K562 (cell line): ENCODE measurements at regions not wholly inside any gene's neighbourhood (a gene's known extent, or its start where the extent isn't known, plus 50 kb on each side); places are given as distances from the start of the nearest gene placed in this dataset.
"Not testable (repeated sequence)": the region's sequence is repeated elsewhere in the genome, so short reads cannot be mapped to it uniquely, and the experiment has no call there.

Source experiments
- ATAC-seq: fragments of 200-7000 bp; cut with Tn5 transposase; 3 replicates; pipeline ENCODE4 v1.9.1; 2020; ENCODE audit warnings: moderate library complexity
- BruUV-seq: library from RNA; stranded (reverse); fragments of 400-500 nt; replicated peaks from 2 replicates; lab custom pipeline; 2021; lab: Mats Ljungman, UMichigan
- CTCF ChIA-PET: fragments of 300-600 bp; formaldehyde crosslinking; extraction: SDS; loops from one replicate; lab custom pipeline; 2021; ENCODE audit warnings: low intra/inter-chr PET ratio; lab: Yijun Ruan, JAX
- POLR2A ChIA-PET: fragments of 300-600, 350-650 bp; sonication (Branson Sonifier 250); formaldehyde crosslinking; extraction: SDS; loops from one replicate; lab custom pipeline; 2021; ENCODE audit warnings: antibody characterized with exemption, inconsistent platforms; lab: Yijun Ruan, JAX
- DNase-seq, 4 experiments: peaks; one replicate each; pipeline versions ENCODE4 v3.0.0 to v3.0.0-alpha.2; 2011 to 2018; ENCODE audit warnings: low spot score in 3 of 4, mixed read lengths in 3 of 4; ENCODE audit errors: extremely low read depth in 1 of 4
- FAIRE-seq: peaks from 2 replicates; lab custom pipeline; 2011; peaks lifted over from hg19 to GRCh38; lab: Jason Lieb, UNC
- H2AFZ ChIP-seq: 2 replicates; pipeline ENCODE4 v1.6.0; 2011; ENCODE audit warnings: low read depth, low read length, control low read depth, inconsistent platforms
- H3K27ac ChIP-seq: fragments of 200-600 bp; 3 replicates; pipeline ENCODE4 v1.8.0; 2011; ENCODE audit warnings: low read depth, mild to moderate bottlenecking, control low read depth, inconsistent platforms, low read length, moderate library complexity, mixed read lengths; ENCODE audit errors: extremely low read depth
- H3K27me3 ChIP-seq, 2 experiments: fragments of 300-600 bp in 1 of 2; 2 replicates in 1 of 2; 3 replicates in 1 of 2; pipeline versions ENCODE4 v1.6.0 to v1.8.0; 2011; ENCODE audit warnings: inconsistent platforms in 2 of 2, low read length in 2 of 2, mild to moderate bottlenecking in 1 of 2, mixed read lengths in 1 of 2, moderate library complexity in 1 of 2; ENCODE audit not compliant: control insufficient read depth in 2 of 2, insufficient read depth in 2 of 2
- H3K36me3 ChIP-seq: fragments of 300-600 bp; 3 replicates; pipeline ENCODE4 v1.8.0; 2011; ENCODE audit warnings: mild to moderate bottlenecking, low read length, inconsistent platforms; ENCODE audit not compliant: control insufficient read depth, insufficient read depth
- H3K4me1 ChIP-seq, 2 experiments: fragments of 200-600 bp in 1 of 2; replicated peaks in 1 of 2; 2 replicates in 1 of 2; 3 replicates in 1 of 2; pipeline versions ENCODE4 v1.5.1 to v1.8.0; 2011; ENCODE audit warnings: inconsistent platforms in 2 of 2, low read length in 2 of 2, mild to moderate bottlenecking in 1 of 2, mixed read lengths in 1 of 2, moderate library complexity in 1 of 2; ENCODE audit not compliant: control insufficient read depth in 2 of 2, insufficient read depth in 2 of 2
- H3K4me2 ChIP-seq: 2 replicates; pipeline ENCODE4 v1.6.1; 2011; ENCODE audit warnings: low read length, control low read depth, inconsistent platforms, mixed read lengths; ENCODE audit not compliant: insufficient read depth
- H3K4me3 ChIP-seq: fragments of 200-600 bp; sonication (generic), shearing (Covaris generic); 2 replicates; pipeline ENCODE4 v1.5.1; 2016; ENCODE audit warnings: control low read depth, inconsistent platforms
- H3K79me2 ChIP-seq: fragments of 200-600 bp; 3 replicates; pipeline ENCODE4 v1.8.0; 2011; ENCODE audit warnings: low read length, inconsistent platforms; ENCODE audit not compliant: control insufficient read depth, insufficient read depth
- H3K9ac ChIP-seq, 2 experiments: 2 replicates each; pipeline versions ENCODE4 v1.6.0 to v1.6.1; 2011; ENCODE audit warnings: low read depth in 2 of 2, low read length in 2 of 2, control low read depth in 1 of 2, inconsistent platforms in 1 of 2, mild to moderate bottlenecking in 1 of 2, mixed read lengths in 1 of 2; ENCODE audit not compliant: insufficient read depth in 1 of 2
- H3K9me1 ChIP-seq: one replicate; pipeline ENCODE4 v1.6.0; 2011; ENCODE audit warnings: inconsistent platforms, mild to moderate bottlenecking, low read length, moderate library complexity; ENCODE audit not compliant: control insufficient read depth, insufficient read depth
- H3K9me3 ChIP-seq: replicated peaks from 2 replicates; pipeline ENCODE4 v1.5.1; 2011; ENCODE audit warnings: low read depth, low read length, inconsistent platforms; ENCODE audit not compliant: control insufficient read depth, insufficient read depth
- H4K20me1 ChIP-seq: replicated peaks from 2 replicates; pipeline ENCODE4 v1.6.1; 2011; ENCODE audit warnings: low read length, inconsistent platforms, mixed read lengths; ENCODE audit not compliant: control insufficient read depth, insufficient read depth
- CBX8 ChIP-seq: fragments of 200-600 bp; sonication (generic); IDR thresholded peaks from 2 replicates; pipeline ENCODE4 v1.6.1; 2012; ENCODE audit warnings: borderline replicate concordance, mixed run types, low read depth, mild to moderate bottlenecking, moderate library complexity, mixed read lengths, low read length, control low read depth, inconsistent platforms; ENCODE audit not compliant: poor library complexity, severe bottlenecking; ENCODE audit errors: extremely low read depth
- MYBL2 ChIP-seq, 2 experiments: fragments of 450-650 bp in 1 of 2; sonication (generic) in 1 of 2; formaldehyde crosslinking in 1 of 2; IDR thresholded peaks; 2 replicates each; pipeline versions ENCODE4 v1.6.1 to v1.8.1; 2017 to 2022; ENCODE audit warnings: borderline replicate concordance in 1 of 2, inconsistent platforms in 1 of 2, low read depth in 1 of 2, mild to moderate bottlenecking in 1 of 2, missing genetic modification reagents in 1 of 2, moderate library complexity in 1 of 2
- RBM34 ChIP-seq: fragments of 200-400 bp; formaldehyde crosslinking; IDR thresholded peaks from 2 replicates; pipeline ENCODE4 v1.6.1; 2018; ENCODE audit warnings: low read length, borderline replicate concordance; ENCODE audit not compliant: insufficient read depth
- ZBTB34 ChIP-seq: fragments of 250-450 bp; sonication (Bioruptor Pico); IDR thresholded peaks from 2 replicates; pipeline ENCODE4 v1.8.0; 2021; ENCODE audit warnings: mild to moderate bottlenecking, moderate library complexity
- ZNF347 ChIP-seq: fragments of 450-650 bp; formaldehyde crosslinking; IDR thresholded peaks from 2 replicates; pipeline ENCODE4 v1.4.0; 2020; ENCODE audit warnings: low read depth, mild to moderate bottlenecking, moderate library complexity
- ZNF431 ChIP-seq: sonication (generic); formaldehyde crosslinking; IDR thresholded peaks from 2 replicates; pipeline ENCODE4 v1.8.0; 2022; ENCODE audit warnings: mild to moderate bottlenecking, missing genetic modification reagents
- ZNF766 ChIP-seq: fragments of 200-800 bp; sonication (Bioruptor generic); conservative IDR thresholded peaks from 2 replicates; pipeline ENCODE4 v1.6.1; 2016; ENCODE audit warnings: missing genetic modification characterization, missing compliant biosample characterization
- WGBS: fragments of 100-300 bp; shearing (Covaris generic); methylation state at CpG from one replicate; pipeline ENCODE4 v1.1.6; 2016; ENCODE audit warnings: low coverage, mixed read lengths; ENCODE audit not compliant: insufficient coverage; ENCODE audit errors: missing lambda C conversion rate; 5-methylcytosine and 5-hydroxymethylcytosine counted together
- in situ Hi-C: fragments of 300-500 bp; cut with MboI; formaldehyde crosslinking; loops from 4 replicates; pipeline ENCODE4 v1.15.0; 2018; ENCODE audit warnings: inconsistent platforms, mixed read lengths
- intact Hi-C: fragments of 100-400 bp; cut with micrococcal nuclease; formaldehyde crosslinking; loops from 2 replicates; pipeline ENCODE4 v1.14.2; 2022
- TF ChIP-seq, protein P1 (sequence below): sonication (generic); formaldehyde crosslinking; IDR thresholded peaks from 2 replicates; pipeline ENCODE4 v1.8.0; 2022; ENCODE audit warnings: missing genetic modification reagents, mild to moderate bottlenecking, borderline replicate concordance

GRCh38 chr2:125006676-125007075 lies 981.6 kb downstream of the CNTNAP5 start:
- no peak for TF ChIP-seq ZBTB34 (CRISPR knock-in tag)
- no peak for TF ChIP-seq MYBL2 (IDR thresholded peaks at IDR 0.05; ENCODE audit: low read depth)
- no peak for TF ChIP-seq MYBL2 (CRISPR knock-in tag; IDR thresholded peaks at IDR 0.05; ENCODE audit: borderline replicate concordance)
- no peak for TF ChIP-seq ZNF347 (CRISPR knock-in tag)
- no peak for TF ChIP-seq RBM34
- TF ChIP-seq, protein P1, sequence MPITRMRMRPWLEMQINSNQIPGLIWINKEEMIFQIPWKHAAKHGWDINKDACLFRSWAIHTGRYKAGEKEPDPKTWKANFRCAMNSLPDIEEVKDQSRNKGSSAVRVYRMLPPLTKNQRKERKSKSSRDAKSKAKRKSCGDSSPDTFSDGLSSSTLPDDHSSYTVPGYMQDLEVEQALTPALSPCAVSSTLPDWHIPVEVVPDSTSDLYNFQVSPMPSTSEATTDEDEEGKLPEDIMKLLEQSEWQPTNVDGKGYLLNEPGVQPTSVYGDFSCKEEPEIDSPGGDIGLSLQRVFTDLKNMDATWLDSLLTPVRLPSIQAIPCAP (CRISPR knock-in tag) = no peak
- TF ChIP-seq ZNF766 (CRISPR knock-in tag) = no peak
- TF ChIP-seq ZNF431 (CRISPR knock-in tag) = no peak
- TF ChIP-seq CBX8 = no peak
- Histone ChIP-seq H3K36me3 (no peaks in the 10 kb centered on the region), H2AFZ (no peak overlapping the region), H3K9me1 (no peaks in the 10 kb centered on the region), H3K27ac (no peak overlapping the region), H3K79me2 (no peaks in the 10 kb centered on the region), H4K20me1 (no peaks in the 10 kb centered on the region), H3K9ac (no peak overlapping the region), H3K4me3 (no peak overlapping the region), H3K4me1 (no peaks in the 10 kb centered on the region), H3K27me3 (no peaks in the 10 kb centered on the region), H3K4me2 (no peak overlapping the region), H3K9me3 (no peaks in the 10 kb centered on the region)
- DNase-seq = no peak
- no peak for ATAC-seq
- POLR2A ChIA-PET = no interaction called here
- no TSS peak for BruUV-seq
- in situ Hi-C loops = no loop called here
- 2% methylated on average over 4 of the region's 4 CpGs for WGBS
- CTCF ChIA-PET = no interaction called here
- intact Hi-C loops = no loop called here
- no peak for FAIRE-seq

- H3K4me2 ChIP-seq = not testable (repeated sequence)
Measured at GRCh38 chr2:125028721-125029120, 1003.6 kb downstream of the CNTNAP5 start.

More at GRCh38 chr2:125028721-125029120, 1003.6 kb downstream of the CNTNAP5 start:
- H3K36me3 ChIP-seq, intact Hi-C loops, BruUV-seq, H3K9me1 ChIP-seq, H3K27me3 ChIP-seq, H3K4me1 ChIP-seq, in situ Hi-C loops, H3K9ac ChIP-seq, H2AFZ ChIP-seq, H3K4me3 ChIP-seq, DNase-seq, H3K79me2 ChIP-seq, ATAC-seq, H3K27ac ChIP-seq, H3K9me3 ChIP-seq, POLR2A ChIA-PET, H4K20me1 ChIP-seq, CTCF ChIA-PET, FAIRE-seq: not testable (repeated sequence)
- 3% methylated on average over 4 of the region's 4 CpGs for WGBS
